Suprapubic skin (tissue), 4 donors: ENCODE measurements at regions not wholly inside any gene's neighbourhood (a gene's known extent, or its start where the extent isn't known, plus 50 kb on each side); places are given as distances from the start of the nearest gene placed in this dataset.

Source experiments
- POLR2A ChIP-seq, 2 donors: fragments of 450-650 bp; IDR thresholded peaks; one replicate each; pipeline ENCODE4 v1.6.1; 2017; ENCODE audit warnings: antibody characterized with exemption in 2 of 2, mild to moderate bottlenecking in 2 of 2, moderate library complexity in 2 of 2
- POLR2AphosphoS5 ChIP-seq, 3 donors: sonication (generic); formaldehyde crosslinking; IDR thresholded peaks; one replicate each; pipeline ENCODE4 v1.6.1; 2017; ENCODE audit warnings: antibody characterized with exemption in 3 of 3
- TF ChIP-seq, protein P1 (sequence below), 2 donors: fragments of 200-600 bp in 1 of 2; fragments of 450-650 bp in 1 of 2; sonication (generic) in 1 of 2; IDR thresholded peaks; one replicate each; pipeline ENCODE4 v1.5.1; 2016 to 2019; ENCODE audit warnings: antibody characterized with exemption in 2 of 2, mild to moderate bottlenecking in 1 of 2, moderate library complexity in 1 of 2

DNA sequence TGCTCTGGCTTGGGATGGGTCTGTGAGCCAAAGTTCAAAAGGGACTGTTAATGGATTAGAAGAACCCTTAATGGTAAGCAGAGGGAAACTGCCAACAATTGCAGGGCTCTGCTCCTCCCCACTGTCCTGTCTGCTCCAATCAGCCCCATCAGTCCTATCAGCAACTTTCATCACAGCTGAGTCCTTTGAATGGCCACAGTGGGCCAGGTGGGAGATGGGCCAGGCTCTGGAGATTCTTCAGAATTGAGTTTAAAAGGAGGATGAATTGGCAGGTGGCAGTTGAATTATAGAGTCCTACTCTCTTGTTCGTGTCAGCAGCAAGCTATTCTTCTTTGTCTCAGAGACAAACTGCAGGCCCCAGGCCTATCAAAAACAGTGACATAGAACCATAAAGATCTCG is 573.9 kb downstream of the EPHA4 start:
- TF ChIP-seq POLR2AphosphoS5 (IDR thresholded peaks at IDR 0.05) (no peak), POLR2A (IDR thresholded peaks at IDR 0.05) (no peak)
- TF ChIP-seq, protein P1, sequence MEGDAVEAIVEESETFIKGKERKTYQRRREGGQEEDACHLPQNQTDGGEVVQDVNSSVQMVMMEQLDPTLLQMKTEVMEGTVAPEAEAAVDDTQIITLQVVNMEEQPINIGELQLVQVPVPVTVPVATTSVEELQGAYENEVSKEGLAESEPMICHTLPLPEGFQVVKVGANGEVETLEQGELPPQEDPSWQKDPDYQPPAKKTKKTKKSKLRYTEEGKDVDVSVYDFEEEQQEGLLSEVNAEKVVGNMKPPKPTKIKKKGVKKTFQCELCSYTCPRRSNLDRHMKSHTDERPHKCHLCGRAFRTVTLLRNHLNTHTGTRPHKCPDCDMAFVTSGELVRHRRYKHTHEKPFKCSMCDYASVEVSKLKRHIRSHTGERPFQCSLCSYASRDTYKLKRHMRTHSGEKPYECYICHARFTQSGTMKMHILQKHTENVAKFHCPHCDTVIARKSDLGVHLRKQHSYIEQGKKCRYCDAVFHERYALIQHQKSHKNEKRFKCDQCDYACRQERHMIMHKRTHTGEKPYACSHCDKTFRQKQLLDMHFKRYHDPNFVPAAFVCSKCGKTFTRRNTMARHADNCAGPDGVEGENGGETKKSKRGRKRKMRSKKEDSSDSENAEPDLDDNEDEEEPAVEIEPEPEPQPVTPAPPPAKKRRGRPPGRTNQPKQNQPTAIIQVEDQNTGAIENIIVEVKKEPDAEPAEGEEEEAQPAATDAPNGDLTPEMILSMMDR (IDR thresholded peaks at IDR 0.05): no peak
